ENCODE measurements at regions not wholly inside any gene's neighbourhood (a gene's known extent, or its start where the extent isn't known, plus 50 kb on each side); places are given as distances from the start of the nearest gene placed in this dataset.

- Mint-ChIP-seq H3K4me3 (no peak overlapping the region), H3K9me3 (peaks cover 0 to 1% of the 10 kb centered on the region in 2 donors), H3K27ac (no peak overlapping the region), H3K27me3 (ENCODE audit: low read depth) (no peaks in the 10 kb centered on the region), H3K36me3 (ENCODE audit: insufficient read depth in 2 of 2) (no peaks in the 10 kb centered on the region), H3K4me1 (ENCODE audit: low read depth) (no peaks in the 10 kb centered on the region)
- DNase-seq (no peak), ATAC-seq (replicated peaks in 1 of 2) (no peak)
Measured at GRCh38 chr11:92827132-92827531, 142.3 kb upstream of the MTNR1B start.

- DNase-seq (no peak), ATAC-seq (replicated peaks in 1 of 2) (no peak)
- no peak overlapping the region for H3K4me3 Mint-ChIP-seq
- H3K4me1 Mint-ChIP-seq (ENCODE audit: low read depth) = no peaks in the 10 kb centered on the region
- no peaks in the 10 kb centered on the region for H3K36me3 Mint-ChIP-seq (ENCODE audit: insufficient read depth in 2 of 2)
- H3K27me3 Mint-ChIP-seq (ENCODE audit: low read depth) = no peaks in the 10 kb centered on the region
- H3K27ac Mint-ChIP-seq = no peak overlapping the region
- H3K9me3 Mint-ChIP-seq = no peaks in the 10 kb centered on the region
Measured at GRCh38 chr11:92828556-92828955, 140.9 kb upstream of the MTNR1B start.

GRCh38 chr11:92829121-92829520, 140.3 kb upstream of the MTNR1B start:
- no peak overlapping the region for H3K4me3 Mint-ChIP-seq
- no peak overlapping the region for H3K27ac Mint-ChIP-seq
- H3K9me3 Mint-ChIP-seq = no peaks in the 10 kb centered on the region
- no peaks in the 10 kb centered on the region for H3K27me3 Mint-ChIP-seq (ENCODE audit: low read depth)
- H3K36me3 Mint-ChIP-seq (ENCODE audit: insufficient read depth in 2 of 2) = no peaks in the 10 kb centered on the region
- ATAC-seq (replicated peaks in 1 of 2) = no peak
- no peak for DNase-seq
- H3K4me1 Mint-ChIP-seq (ENCODE audit: low read depth) = no peaks in the 10 kb centered on the region

- DNase-seq (no peak), ATAC-seq (replicated peaks in 1 of 2) (no peak)
- Mint-ChIP-seq H3K4me1 (ENCODE audit: low read depth) (no peaks in the 10 kb centered on the region), H3K27ac (no peak overlapping the region), H3K9me3 (no peaks in the 10 kb centered on the region), H3K36me3 (ENCODE audit: insufficient read depth in 2 of 2) (no peaks in the 10 kb centered on the region), H3K27me3 (ENCODE audit: low read depth) (no peaks in the 10 kb centered on the region), H3K4me3 (no peak overlapping the region)
Measured at GRCh38 chr11:92829671-92830070, 139.8 kb upstream of the MTNR1B start.

GRCh38 chr11:92830377-92831155, 138.9 kb upstream of the MTNR1B start:
- no peak overlapping the region for H3K4me3 Mint-ChIP-seq
- no peaks in the 10 kb centered on the region for H3K4me1 Mint-ChIP-seq (ENCODE audit: low read depth)
- no peak overlapping the region for H3K27ac Mint-ChIP-seq
- ATAC-seq (replicated peaks in 1 of 2) (no peak), DNase-seq (no peak)
- no peaks in the 10 kb centered on the region for H3K9me3 Mint-ChIP-seq
- no peaks in the 10 kb centered on the region for H3K27me3 Mint-ChIP-seq (ENCODE audit: low read depth)
- H3K36me3 Mint-ChIP-seq (ENCODE audit: insufficient read depth in 2 of 2) = no peaks in the 10 kb centered on the region

- no peak for ATAC-seq (replicated peaks in 1 of 2)
- Mint-ChIP-seq H3K4me1 (ENCODE audit: low read depth) (no peaks in the 10 kb centered on the region), H3K9me3 (no peaks in the 10 kb centered on the region), H3K4me3 (no peak overlapping the region), H3K36me3 (ENCODE audit: insufficient read depth in 2 of 2) (no peaks in the 10 kb centered on the region), H3K27ac (no peak overlapping the region), H3K27me3 (ENCODE audit: low read depth) (no peaks in the 10 kb centered on the region)
- DNase-seq = no peak
Measured at GRCh38 chr11:92834296-92835020, 135.0 kb upstream of the MTNR1B start.

- H3K36me3 Mint-ChIP-seq (ENCODE audit: insufficient read depth in 2 of 2) = no peaks in the 10 kb centered on the region
- no peaks in the 10 kb centered on the region for H3K9me3 Mint-ChIP-seq
- DNase-seq (no peak), ATAC-seq (replicated peaks in 1 of 2) (no peak)
- no peak overlapping the region for H3K4me3 Mint-ChIP-seq
- no peak overlapping the region for H3K27ac Mint-ChIP-seq
- no peaks in the 10 kb centered on the region for H3K27me3 Mint-ChIP-seq (ENCODE audit: low read depth)
- no peaks in the 10 kb centered on the region for H3K4me1 Mint-ChIP-seq (ENCODE audit: low read depth)
Measured at GRCh38 chr11:92837595-92837994, 131.9 kb upstream of the MTNR1B start.

GRCh38 chr11:92838759-92839310, 130.6 kb upstream of the MTNR1B start:
- Mint-ChIP-seq H3K4me3 (no peak overlapping the region), H3K27me3 (ENCODE audit: low read depth) (no peaks in the 10 kb centered on the region), H3K36me3 (ENCODE audit: insufficient read depth in 2 of 2) (no peaks in the 10 kb centered on the region), H3K9me3 (no peaks in the 10 kb centered on the region), H3K27ac (no peak overlapping the region), H3K4me1 (ENCODE audit: low read depth) (no peaks in the 10 kb centered on the region)
- DNase-seq (no peak), ATAC-seq (replicated peaks in 1 of 2) (no peak)

- H3K27ac Mint-ChIP-seq = no peak overlapping the region
- no peak overlapping the region for H3K4me3 Mint-ChIP-seq
- ATAC-seq (replicated peaks in 1 of 2) (no peak), DNase-seq (no peak)
- no peaks in the 10 kb centered on the region for H3K27me3 Mint-ChIP-seq (ENCODE audit: low read depth)
- H3K4me1 Mint-ChIP-seq (ENCODE audit: low read depth) = no peaks in the 10 kb centered on the region
- H3K36me3 Mint-ChIP-seq (ENCODE audit: insufficient read depth in 2 of 2) = no peaks in the 10 kb centered on the region
- H3K9me3 Mint-ChIP-seq = no peaks in the 10 kb centered on the region
Measured at GRCh38 chr11:92839450-92839849, 130.0 kb upstream of the MTNR1B start.

GRCh38 chr11:92841719-92842118, 127.7 kb upstream of the MTNR1B start:
- no peak overlapping the region for H3K27ac Mint-ChIP-seq
- H3K36me3 Mint-ChIP-seq (ENCODE audit: insufficient read depth in 2 of 2) = no peaks in the 10 kb centered on the region
- H3K9me3 Mint-ChIP-seq = no peaks in the 10 kb centered on the region
- H3K4me1 Mint-ChIP-seq (ENCODE audit: low read depth) = no peaks in the 10 kb centered on the region
- DNase-seq (no peak), ATAC-seq (replicated peaks in 1 of 2) (no peak)
- H3K4me3 Mint-ChIP-seq = no peak overlapping the region
- H3K27me3 Mint-ChIP-seq (ENCODE audit: low read depth) = no peaks in the 10 kb centered on the region

GRCh38 chr11:92843455-92843854, 126.0 kb upstream of the MTNR1B start:
- no peak overlapping the region for H3K4me3 Mint-ChIP-seq
- H3K27ac Mint-ChIP-seq = no peak overlapping the region
- ATAC-seq (replicated peaks in 1 of 2) = no peak
- DNase-seq = no peak
- no peaks in the 10 kb centered on the region for H3K4me1 Mint-ChIP-seq (ENCODE audit: low read depth)
- no peaks in the 10 kb centered on the region for H3K27me3 Mint-ChIP-seq (ENCODE audit: low read depth)
- no peaks in the 10 kb centered on the region for H3K9me3 Mint-ChIP-seq
- H3K36me3 Mint-ChIP-seq (ENCODE audit: insufficient read depth in 2 of 2) = no peaks in the 10 kb centered on the region

GRCh38 chr11:92844197-92844596, 125.3 kb upstream of the MTNR1B start:
- no peak overlapping the region for H3K27ac Mint-ChIP-seq
- no peaks in the 10 kb centered on the region for H3K27me3 Mint-ChIP-seq (ENCODE audit: low read depth)
- ATAC-seq (replicated peaks in 1 of 2) (no peak), DNase-seq (no peak)
- no peak overlapping the region for H3K4me3 Mint-ChIP-seq
- H3K36me3 Mint-ChIP-seq (ENCODE audit: insufficient read depth in 2 of 2) = no peaks in the 10 kb centered on the region
- H3K4me1 Mint-ChIP-seq (ENCODE audit: low read depth) = no peaks in the 10 kb centered on the region
- no peaks in the 10 kb centered on the region for H3K9me3 Mint-ChIP-seq

GRCh38 chr11:92845390-92845789, 124.1 kb upstream of the MTNR1B start:
- Mint-ChIP-seq H3K4me3 (no peak overlapping the region), H3K27me3 (ENCODE audit: low read depth) (no peaks in the 10 kb centered on the region), H3K4me1 (ENCODE audit: low read depth) (no peaks in the 10 kb centered on the region), H3K9me3 (no peaks in the 10 kb centered on the region), H3K36me3 (ENCODE audit: insufficient read depth in 2 of 2) (no peaks in the 10 kb centered on the region), H3K27ac (no peak overlapping the region)
- ATAC-seq (replicated peaks in 1 of 2) (no peak), DNase-seq (no peak)

Measured in activated T-cell treated with anti-CD3 and anti-CD28 coated beads, Interleukin-2, amount 50 U/mL, for 72 hours (primary cell).